MCF 10A (cell line): ENCODE measurements at regions not wholly inside any gene's neighbourhood (a gene's known extent, or its start where the extent isn't known, plus 50 kb on each side); places are given as distances from the start of the nearest gene placed in this dataset.

Experiments used
- BruUV-seq: library from RNA; stranded (reverse); fragments of 400-500 nt; replicated peaks from 2 replicates; lab custom pipeline; 2021; lab: Mats Ljungman, UMichigan
- CTCF ChIA-PET: fragments of 300-600 bp; sonication (Branson Sonifier 250); formaldehyde crosslinking; extraction: SDS; loops from one replicate; lab custom pipeline; 2021; ENCODE audit warnings: antibody characterized with exemption, inconsistent platforms; lab: Yijun Ruan, JAX
- POLR2A ChIA-PET: fragments of 300-600, 350-650 bp; sonication (Branson Sonifier 250); formaldehyde crosslinking; extraction: SDS; loops from one replicate; lab custom pipeline; 2020; ENCODE audit warnings: antibody characterized with exemption, inconsistent platforms; lab: Yijun Ruan, JAX
- DNase-seq: peaks from one replicate; pipeline ENCODE4 v3.0.0-alpha.2; 2018; ENCODE audit not compliant: unreplicated experiment
- H3K27ac Mint-ChIP-seq: one replicate; pipeline ENCODE4 v1.8.0; 2022; ENCODE audit warnings: mild to moderate bottlenecking, low read depth, mixed read lengths; ENCODE audit not compliant: unreplicated experiment
- H3K27me3 Mint-ChIP-seq: one replicate; pipeline ENCODE4 v1.8.0; 2022; ENCODE audit warnings: mixed read lengths; ENCODE audit not compliant: insufficient read depth, unreplicated experiment
- H3K36me3 Mint-ChIP-seq: one replicate; pipeline ENCODE4 v1.8.0; 2022; ENCODE audit warnings: mild to moderate bottlenecking, moderate library complexity, mixed read lengths; ENCODE audit not compliant: insufficient read depth, unreplicated experiment
- H3K4me1 Mint-ChIP-seq: one replicate; pipeline ENCODE4 v1.8.0; 2022; ENCODE audit warnings: mixed read lengths; ENCODE audit not compliant: insufficient read depth, unreplicated experiment
- H3K4me3 Mint-ChIP-seq: one replicate; pipeline ENCODE4 v1.8.0; 2022; ENCODE audit warnings: mild to moderate bottlenecking, moderate library complexity, mixed read lengths; ENCODE audit not compliant: unreplicated experiment
- H3K9me3 Mint-ChIP-seq: one replicate; pipeline ENCODE4 v1.8.0; 2022; ENCODE audit warnings: mixed read lengths; ENCODE audit not compliant: unreplicated experiment
- intact Hi-C: fragments of 100-400 bp; cut with micrococcal nuclease; formaldehyde crosslinking; loops from 2 replicates; pipeline ENCODE4 v1.14.1; 2022
- TF ChIP-seq, protein P1 (sequence below): fragments of 200-600 bp; IDR thresholded peaks from one replicate; pipeline ENCODE4 v1.8.0; 2022; ENCODE audit warnings: antibody characterized with exemption, mild to moderate bottlenecking; ENCODE audit not compliant: unreplicated experiment

DNA sequence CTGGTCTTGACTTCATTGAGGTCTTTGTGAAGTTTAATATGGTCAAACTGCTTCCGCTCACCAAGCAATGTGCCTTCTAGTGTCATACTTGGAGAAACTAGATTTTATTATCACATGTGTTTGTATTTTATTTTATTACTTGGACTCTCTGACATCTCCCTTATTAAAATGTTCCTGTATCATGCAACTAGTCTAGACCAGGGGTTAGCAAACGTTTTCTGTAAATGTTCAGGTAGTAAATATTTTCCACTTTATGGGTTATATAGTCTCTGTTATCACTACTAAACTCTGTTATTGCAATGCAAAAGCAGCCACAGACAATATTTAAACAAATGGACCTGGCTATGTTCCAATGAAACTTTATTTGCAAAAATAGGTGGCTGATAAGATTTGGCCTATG lies 443.8 kb downstream of the MID1IP1 start:
- POLR2A ChIA-PET = no interaction called here
- no peak for DNase-seq
- intact Hi-C loops = no loop called here
- Mint-ChIP-seq H3K9me3 (no peaks in the 10 kb centered on the region), H3K4me3 (no peak overlapping the region), H3K4me1 (no peaks in the 10 kb centered on the region), H3K27ac (no peak overlapping the region), H3K27me3 (peaks cover 45% of the 10 kb centered on the region), H3K36me3 (peaks cover 5% of the 10 kb centered on the region)
- no TSS peak for BruUV-seq
- TF ChIP-seq, protein P1, sequence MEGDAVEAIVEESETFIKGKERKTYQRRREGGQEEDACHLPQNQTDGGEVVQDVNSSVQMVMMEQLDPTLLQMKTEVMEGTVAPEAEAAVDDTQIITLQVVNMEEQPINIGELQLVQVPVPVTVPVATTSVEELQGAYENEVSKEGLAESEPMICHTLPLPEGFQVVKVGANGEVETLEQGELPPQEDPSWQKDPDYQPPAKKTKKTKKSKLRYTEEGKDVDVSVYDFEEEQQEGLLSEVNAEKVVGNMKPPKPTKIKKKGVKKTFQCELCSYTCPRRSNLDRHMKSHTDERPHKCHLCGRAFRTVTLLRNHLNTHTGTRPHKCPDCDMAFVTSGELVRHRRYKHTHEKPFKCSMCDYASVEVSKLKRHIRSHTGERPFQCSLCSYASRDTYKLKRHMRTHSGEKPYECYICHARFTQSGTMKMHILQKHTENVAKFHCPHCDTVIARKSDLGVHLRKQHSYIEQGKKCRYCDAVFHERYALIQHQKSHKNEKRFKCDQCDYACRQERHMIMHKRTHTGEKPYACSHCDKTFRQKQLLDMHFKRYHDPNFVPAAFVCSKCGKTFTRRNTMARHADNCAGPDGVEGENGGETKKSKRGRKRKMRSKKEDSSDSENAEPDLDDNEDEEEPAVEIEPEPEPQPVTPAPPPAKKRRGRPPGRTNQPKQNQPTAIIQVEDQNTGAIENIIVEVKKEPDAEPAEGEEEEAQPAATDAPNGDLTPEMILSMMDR = no peak
- CTCF ChIA-PET = interaction anchor here (1.5 kb wide), 1 partner anchor 16 kb away, joined by 3 read pairs; no protein-coding TSS in a partner anchor

DNA sequence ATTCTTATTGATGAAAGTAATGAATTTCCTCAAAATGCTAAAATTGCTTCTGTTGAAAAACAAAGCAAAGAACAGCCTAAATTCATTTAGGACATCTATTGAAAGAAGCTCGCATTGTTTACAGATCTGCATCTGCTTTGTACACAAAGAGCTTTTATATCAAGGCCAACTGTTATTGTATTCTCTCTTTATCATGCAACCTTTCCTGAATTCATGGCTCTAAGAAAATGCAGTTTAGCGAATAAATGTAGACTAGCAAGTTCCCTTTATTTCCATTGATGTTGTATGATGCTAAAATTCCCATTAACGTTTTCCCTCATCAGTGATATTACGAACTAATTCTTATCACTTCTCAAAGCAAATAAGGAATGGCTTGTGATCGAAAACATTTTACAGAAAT lies 446.3 kb downstream of the MID1IP1 start:
- no peaks in the 10 kb centered on the region for H3K4me1 Mint-ChIP-seq

DNA sequence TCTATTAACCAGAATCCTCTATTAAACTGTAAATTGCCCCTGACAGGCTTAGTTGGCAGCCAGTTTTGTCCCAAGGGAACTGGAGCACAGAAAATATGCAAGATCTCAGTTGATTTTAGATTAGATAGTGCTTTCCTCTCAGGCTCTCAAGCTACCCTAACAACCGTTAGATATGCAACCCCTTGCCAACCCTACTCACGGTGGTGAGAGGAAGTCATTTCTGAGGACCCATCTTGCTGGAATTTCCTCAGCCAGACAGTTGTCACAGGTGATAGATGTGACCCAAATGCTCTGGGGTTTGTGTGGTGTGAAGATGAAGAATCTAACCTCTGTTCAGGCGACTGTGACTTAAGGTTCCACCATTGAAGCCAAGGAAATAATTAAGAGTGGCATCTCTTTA lies 447.1 kb downstream of the MID1IP1 start:
- H3K4me1 Mint-ChIP-seq = peaks cover 2% of the 10 kb centered on the region
- no peak for DNase-seq

More for the DNA sequence above, 446.3 kb downstream of the MID1IP1 start:
- no peak for DNase-seq
- CTCF ChIA-PET = interaction anchor here (0.7 kb wide), 1 partner anchor 30 kb away, joined by 3 read pairs; no protein-coding TSS in a partner anchor
- Mint-ChIP-seq H3K27ac (no peak overlapping the region), H3K27me3 (peaks cover 32% of the 10 kb centered on the region), H3K36me3 (peaks cover 5% of the 10 kb centered on the region), H3K4me3 (no peak overlapping the region), H3K9me3 (peaks cover 6% of the 10 kb centered on the region)
- POLR2A ChIA-PET = no interaction called here
- intact Hi-C loops = no loop called here
- TF ChIP-seq, protein P1 = no peak
- no TSS peak for BruUV-seq

DNA sequence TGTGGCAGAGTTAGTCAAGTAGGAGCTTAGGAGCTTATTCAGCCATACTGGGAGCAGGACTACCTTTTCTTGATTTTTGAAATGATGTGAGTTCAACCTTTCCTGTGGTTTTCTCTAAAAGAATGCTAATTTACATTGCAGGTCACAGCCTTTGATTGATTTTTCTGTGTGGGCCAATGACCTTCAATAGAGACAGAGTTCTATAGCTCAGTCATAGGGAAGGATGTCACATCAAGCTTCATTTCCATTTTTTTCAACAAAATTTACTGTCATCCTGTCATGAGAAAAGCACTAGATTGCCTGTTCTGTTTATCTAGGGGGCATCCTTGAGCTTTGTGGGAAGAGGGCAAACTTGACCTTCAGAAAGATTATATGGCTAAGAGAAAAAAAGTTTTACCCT lies 448.7 kb downstream of the MID1IP1 start:
- peaks cover 5% of the 10 kb centered on the region for H3K36me3 Mint-ChIP-seq
- no peak overlapping the region for H3K4me3 Mint-ChIP-seq
- ChIA-PET POLR2A (interaction anchor here (0.6 to 1.0 kb wide), 3 partner anchors 9 to 87 kb away, joined by 3 to 4 read pairs (median 3); no protein-coding TSS in a partner anchor), CTCF (interaction anchor here (0.8 to 1.2 kb wide), 2 partner anchors 9 to 11 kb away, joined by 3 read pairs; no protein-coding TSS in a partner anchor)
- peaks cover 9% of the 10 kb centered on the region for H3K4me1 Mint-ChIP-seq
- BruUV-seq = no TSS peak
- TF ChIP-seq, protein P1 = no peak
- H3K27ac Mint-ChIP-seq = no peak overlapping the region
- no peak for DNase-seq
- intact Hi-C loops = no loop called here
- H3K9me3 Mint-ChIP-seq = peaks cover 7% of the 10 kb centered on the region
- peaks cover 38% of the 10 kb centered on the region for H3K27me3 Mint-ChIP-seq

More for the DNA sequence above, 447.1 kb downstream of the MID1IP1 start:
- peaks cover 5% of the 10 kb centered on the region for H3K36me3 Mint-ChIP-seq
- peaks cover 7% of the 10 kb centered on the region for H3K9me3 Mint-ChIP-seq
- ChIA-PET POLR2A (no interaction called here), CTCF (no interaction called here)
- H3K4me3 Mint-ChIP-seq = no peak overlapping the region
- BruUV-seq = no TSS peak
- TF ChIP-seq, protein P1 = no peak
- H3K27ac Mint-ChIP-seq = no peak overlapping the region
- H3K27me3 Mint-ChIP-seq = peaks cover 38% of the 10 kb centered on the region
- intact Hi-C loops = no loop called here
